H1 (cell line): ENCODE measurements at regions not wholly inside any gene's neighbourhood (a gene's known extent, or its start where the extent isn't known, plus 50 kb on each side); places are given as distances from the start of the nearest gene placed in this dataset.

ENCODE experiments used
- CTCF ChIA-PET: fragments of 300-600 bp; sonication (Branson Sonifier 250); formaldehyde crosslinking; loops from one replicate; lab custom pipeline; 2021; ENCODE audit not compliant: partially characterized antibody; lab: Charles Lee
- POLR2A ChIA-PET: fragments of 300-600 bp; sonication (Branson Sonifier 250); formaldehyde crosslinking; loops from one replicate; lab custom pipeline; 2021; ENCODE audit warnings: inconsistent platforms; ENCODE audit not compliant: partially characterized antibody; lab: Charles Lee
- DNase-seq, 2 experiments: peaks; one replicate each; pipeline versions ENCODE4 v3.0.0 to v3.0.0-alpha.2; 2010 to 2022; ENCODE audit warnings: low spot score in 2 of 2, low read depth in 1 of 2, mixed read lengths in 1 of 2
- FAIRE-seq: peaks from 2 replicates; lab custom pipeline; 2011; peaks lifted over from hg19 to GRCh38; lab: Jason Lieb, UNC
- H2AFZ ChIP-seq: 2 replicates; pipeline ENCODE4 v1.8.1; 2012; ENCODE audit warnings: low read length, inconsistent platforms
- H2AK5ac ChIP-seq: 2 replicates; pipeline ENCODE4 v1.6.1; 2013; ENCODE audit warnings: low read depth, low read length
- H2BK120ac ChIP-seq: replicated peaks from 2 replicates; pipeline ENCODE3; 2013; ENCODE audit warnings: low read depth, low read length, inconsistent platforms
- H2BK12ac ChIP-seq: 2 replicates; pipeline ENCODE4 v1.6.1; 2013; ENCODE audit warnings: low read depth, low read length
- H2BK15ac ChIP-seq: 2 replicates; pipeline ENCODE4 v1.6.1; 2013; ENCODE audit warnings: low read length
- H2BK20ac ChIP-seq: 2 replicates; pipeline ENCODE4 v1.6.1; 2013; ENCODE audit warnings: low read length
- H2BK5ac ChIP-seq: 2 replicates; pipeline ENCODE4 v1.6.1; 2013; ENCODE audit warnings: low read depth, low read length
- H3K14ac ChIP-seq: 2 replicates; pipeline ENCODE4 v1.6.1; 2013; ENCODE audit warnings: inconsistent platforms; ENCODE audit not compliant: insufficient read length
- H3K18ac ChIP-seq: 2 replicates; pipeline ENCODE4 v1.6.1; 2013; ENCODE audit warnings: low read length; ENCODE audit errors: extremely low read depth
- H3K23ac ChIP-seq: 2 replicates; pipeline ENCODE4 v1.6.1; 2013; ENCODE audit warnings: inconsistent platforms; ENCODE audit not compliant: insufficient read length
- H3K23me2 ChIP-seq: 2 replicates; pipeline ENCODE4 v1.6.1; 2013; ENCODE audit warnings: low read depth, low read length
- H3K27ac ChIP-seq: 2 replicates; pipeline ENCODE4 v1.6.1; 2011; ENCODE audit warnings: low read depth, low read length, inconsistent platforms
- H3K27me3 ChIP-seq, 4 experiments: replicated peaks in 1 of 4; 1 replicate in 1 of 4; 2 replicates in 3 of 4; pipeline versions ENCODE4 v1.6.1 to v1.8.1; 2011 to 2013; ENCODE audit warnings: low read length in 3 of 4, mild to moderate bottlenecking in 3 of 4, inconsistent platforms in 2 of 4, mixed read lengths in 2 of 4, moderate library complexity in 1 of 4; ENCODE audit not compliant: control insufficient read depth in 3 of 4, insufficient read depth in 3 of 4; ENCODE audit errors: extremely low read depth in 1 of 4
- H3K36me3 ChIP-seq, 4 experiments: 2 replicates each; pipeline versions ENCODE4 v1.6.1 to v1.8.1; 2011 to 2013; ENCODE audit warnings: mild to moderate bottlenecking in 4 of 4, low read length in 3 of 4, moderate library complexity in 2 of 4, control low read depth in 1 of 4, inconsistent platforms in 1 of 4; ENCODE audit not compliant: insufficient read depth in 4 of 4, control insufficient read depth in 2 of 4
- H3K4ac ChIP-seq: replicated peaks from 2 replicates; pipeline ENCODE3; 2013; ENCODE audit warnings: low read length, low read depth, mixed read lengths, inconsistent platforms; ENCODE audit not compliant: insufficient read length
- H3K4me1 ChIP-seq, 4 experiments: replicated peaks in 1 of 4; 1 replicate in 1 of 4; 2 replicates in 3 of 4; pipeline versions ENCODE4 v1.6.1 to v1.8.1; 2011 to 2013; ENCODE audit warnings: low read length in 3 of 4, inconsistent platforms in 2 of 4, mixed read lengths in 1 of 4; ENCODE audit not compliant: insufficient read depth in 4 of 4, control insufficient read depth in 3 of 4
- H3K4me2 ChIP-seq, 2 experiments: 2 replicates each; pipeline versions ENCODE4 v1.6.1 to v1.8.1; 2011 to 2013; ENCODE audit warnings: low read depth in 2 of 2, low read length in 2 of 2, control low read depth in 1 of 2, inconsistent platforms in 1 of 2, mild to moderate bottlenecking in 1 of 2; ENCODE audit not compliant: insufficient read depth in 1 of 2
- H3K4me3 ChIP-seq, 4 experiments: fragments of 200-600, 300-600 bp in 1 of 4; sonication (generic), shearing (Covaris generic), sonication (Bioruptor Twin) in 1 of 4; 2 replicates each; pipeline versions ENCODE4 v1.5.1 to v1.8.1; 2011 to 2016; ENCODE audit warnings: low read length in 4 of 4, low read depth in 3 of 4, control low read depth in 2 of 4, inconsistent platforms in 2 of 4, mild to moderate bottlenecking in 2 of 4, mixed read lengths in 1 of 4, moderate library complexity in 1 of 4; ENCODE audit not compliant: insufficient read depth in 2 of 4; ENCODE audit errors: extremely low read depth in 1 of 4
- H3K56ac ChIP-seq: replicated peaks from 2 replicates; pipeline ENCODE3; 2013; ENCODE audit warnings: low read depth, mild to moderate bottlenecking, mixed read lengths, low read length, inconsistent platforms; ENCODE audit not compliant: insufficient read length
- H3K79me1 ChIP-seq: 2 replicates; pipeline ENCODE4 v1.6.1; 2013; ENCODE audit warnings: low read depth, low read length, control low read depth
- H3K79me2 ChIP-seq, 2 experiments: 2 replicates each; pipeline versions ENCODE4 v1.6.1 to v1.8.1; 2012 to 2013; ENCODE audit warnings: low read length in 2 of 2, mild to moderate bottlenecking in 2 of 2, inconsistent platforms in 1 of 2; ENCODE audit not compliant: insufficient read depth in 2 of 2, control insufficient read depth in 1 of 2
- H3K9ac ChIP-seq, 4 experiments: replicated peaks in 1 of 4; 1 replicate in 1 of 4; 2 replicates in 3 of 4; pipeline versions ENCODE4 v1.6.1 to v1.8.1; 2011 to 2013; ENCODE audit warnings: low read depth in 3 of 4, low read length in 3 of 4, control low read depth in 2 of 4, mild to moderate bottlenecking in 2 of 4, moderate library complexity in 2 of 4, inconsistent platforms in 1 of 4; ENCODE audit errors: extremely low read depth in 1 of 4
- H3K9me3 ChIP-seq, 2 experiments: 2 replicates each; pipeline versions ENCODE4 v1.6.1 to v1.8.1; 2012 to 2013; ENCODE audit warnings: mild to moderate bottlenecking in 2 of 2, moderate library complexity in 2 of 2, control low read depth in 1 of 2, inconsistent platforms in 1 of 2, low read depth in 1 of 2, low read length in 1 of 2, mixed read lengths in 1 of 2; ENCODE audit not compliant: insufficient read depth in 2 of 2
- H4K20me1 ChIP-seq, 2 experiments: replicated peaks in 1 of 2; 2 replicates each; pipeline versions ENCODE3 to v1.8.1; 2011 to 2013; ENCODE audit warnings: inconsistent platforms in 2 of 2, low read length in 2 of 2, mild to moderate bottlenecking in 1 of 2; ENCODE audit not compliant: insufficient read depth in 2 of 2, control insufficient read depth in 1 of 2
- H4K5ac ChIP-seq: 2 replicates; pipeline ENCODE4 v1.6.1; 2013; ENCODE audit warnings: low read length, low read depth, mixed read lengths, inconsistent platforms; ENCODE audit not compliant: insufficient read length
- H4K8ac ChIP-seq: 2 replicates; pipeline ENCODE4 v1.8.0; 2013; ENCODE audit warnings: mild to moderate bottlenecking, moderate library complexity, low read length, inconsistent platforms; ENCODE audit not compliant: insufficient read depth; ENCODE audit errors: extremely low read depth
- H4K91ac ChIP-seq: replicated peaks from 2 replicates; pipeline ENCODE3; 2013; ENCODE audit warnings: low read length, mixed read lengths, inconsistent platforms; ENCODE audit not compliant: insufficient read length
- CHD2 ChIP-seq: IDR thresholded peaks from 2 replicates; pipeline ENCODE4 v1.6.1; 2012; ENCODE audit warnings: low read length, improper control_type of control experiment
- EGR1 ChIP-seq: IDR thresholded peaks from 2 replicates; pipeline ENCODE4 v1.6.1; 2011; ENCODE audit warnings: low read depth, low read length, borderline replicate concordance
- HDAC2 ChIP-seq, 2 experiments: fragments of 300-600 bp in 1 of 2; sonication (generic) in 1 of 2; IDR thresholded peaks; 2 replicates each; pipeline ENCODE4 v1.6.1; 2011 to 2012; ENCODE audit warnings: low read depth in 2 of 2, low read length in 2 of 2, mild to moderate bottlenecking in 2 of 2, moderate library complexity in 2 of 2, borderline replicate concordance in 1 of 2, inconsistent platforms in 1 of 2
- HDAC6 ChIP-seq: IDR thresholded peaks from one replicate; pipeline ENCODE4 v1.7.1; 2012; ENCODE audit warnings: low read depth, mild to moderate bottlenecking, inconsistent platforms, low read length, moderate library complexity
- JUND ChIP-seq: IDR thresholded peaks from 2 replicates; pipeline ENCODE4 v1.6.1; 2011; ENCODE audit warnings: mild to moderate bottlenecking, improper control_type of control experiment, low read length
- KDM4A ChIP-seq: IDR thresholded peaks from one replicate; pipeline ENCODE4 v1.7.1; 2012; ENCODE audit warnings: low read depth, mild to moderate bottlenecking, moderate library complexity, low read length, inconsistent platforms; ENCODE audit not compliant: severe bottlenecking
- RNF2 ChIP-seq: fragments of 200-900, 300-1000 bp; sonication (generic); IDR thresholded peaks from 2 replicates; pipeline ENCODE4 v1.7.1; 2016; ENCODE audit warnings: borderline replicate concordance, low read depth, mild to moderate bottlenecking, antibody characterized with exemption, low read length; ENCODE audit not compliant: poor library complexity, severe bottlenecking; ENCODE audit errors: missing control alignments
- SIRT6 ChIP-seq: IDR thresholded peaks from one replicate; pipeline ENCODE4 v1.7.1; 2012; ENCODE audit warnings: low read length, inconsistent platforms
- SP2 ChIP-seq: IDR thresholded peaks from 2 replicates; pipeline ENCODE4 v1.6.1; 2012; ENCODE audit warnings: mild to moderate bottlenecking, low read length, inconsistent platforms
- SP4 ChIP-seq: IDR thresholded peaks from 2 replicates; pipeline ENCODE4 v1.6.1; 2012; ENCODE audit warnings: low read length, inconsistent platforms
- SRF ChIP-seq: IDR thresholded peaks from 2 replicates; pipeline ENCODE4 v1.6.1; 2011; ENCODE audit warnings: mild to moderate bottlenecking, low read depth, low read length, moderate library complexity
- TEAD4 ChIP-seq: IDR thresholded peaks from 2 replicates; pipeline ENCODE4 v1.6.1; 2012; ENCODE audit warnings: low read depth, low read length, inconsistent platforms, mixed read lengths
- WGBS, 2 experiments: shearing (Covaris generic) in 1 of 2; methylation state at CpG; one replicate each; pipeline versions ENCODE4 v1.1.6 to v1.1.7; 2013 to 2015; ENCODE audit warnings: low lambda C conversion rate in 2 of 2, mixed read lengths in 2 of 2, inconsistent platforms in 1 of 2, low coverage in 1 of 2, missing lambda C conversion rate in 1 of 2; ENCODE audit not compliant: insufficient replicate concordance in 2 of 2, insufficient coverage in 1 of 2, insufficient read length in 1 of 2; ENCODE audit errors: extremely low coverage in 1 of 2, missing lambda C conversion rate in 1 of 2; 5-methylcytosine and 5-hydroxymethylcytosine counted together
- TF ChIP-seq, protein P1 (sequence below): IDR thresholded peaks from 2 replicates; pipeline ENCODE4 v1.6.1; 2011; ENCODE audit warnings: low read length, improper control_type of control experiment

GRCh38 chr2:198321522-198322088 lies 517.2 kb downstream of the PLCL1 start:
- Histone ChIP-seq H3K27me3 (no peaks in the 10 kb centered on the region), H3K4me3 (no peak overlapping the region), H2BK12ac (no peak overlapping the region), H3K4ac (no peak overlapping the region), H2AK5ac (no peak overlapping the region), H2BK15ac (no peak overlapping the region), H3K9ac (no peak overlapping the region), H3K4me2 (no peak overlapping the region), H3K18ac (no peak overlapping the region), H3K36me3 (no peaks in the 10 kb centered on the region), H3K27ac (no peak overlapping the region), H3K56ac (no peak overlapping the region), H2AFZ (no peak overlapping the region), H2BK20ac (no peak overlapping the region), H3K79me2 (no peaks in the 10 kb centered on the region), H4K20me1 (no peaks in the 10 kb centered on the region), H3K79me1 (no peaks in the 10 kb centered on the region), H2BK120ac (no peak overlapping the region), H3K14ac (no peak overlapping the region), H4K5ac (no peak overlapping the region), H3K23ac (no peak overlapping the region), H3K4me1 (peaks cover 0 to 3% (median 0%) of the 10 kb centered on the region in 4 experiments; a peak in 2 of 7 replicates), H4K8ac (no peak overlapping the region), H4K91ac (no peak overlapping the region), H3K23me2 (no peaks in the 10 kb centered on the region), H2BK5ac (no peak overlapping the region), H3K9me3 (no peaks in the 10 kb centered on the region)
- DNase-seq (no peak), FAIRE-seq (no peak)
- POLR2A ChIA-PET: no interaction called here
- 79% methylated on average over 4 of the region's 4 CpGs; no CpG with 5 or more reads in 1 of the 2 experiments for WGBS, 2 experiments
- CTCF ChIA-PET: interaction anchor here (0.6 to 2.4 kb wide), 13 partner anchors 9 to 1419 kb away, joined by 3 to 13 read pairs (median 4); no protein-coding TSS in a partner anchor
- TF ChIP-seq HDAC2 (IDR thresholded peaks at IDR 0.05; ENCODE audit: borderline replicate concordance in 1 of 2, low read depth in 2 of 2, low read length in 2 of 2) (no peak), RNF2 (no peak), TEAD4 (no peak), KDM4A (no peak), SP2 (no peak), CHD2 (no peak), SP4 (no peak), EGR1 (no peak), SIRT6 (no peak), JUND (no peak), HDAC6 (no peak), SRF (no peak)
- TF ChIP-seq, protein P1, sequence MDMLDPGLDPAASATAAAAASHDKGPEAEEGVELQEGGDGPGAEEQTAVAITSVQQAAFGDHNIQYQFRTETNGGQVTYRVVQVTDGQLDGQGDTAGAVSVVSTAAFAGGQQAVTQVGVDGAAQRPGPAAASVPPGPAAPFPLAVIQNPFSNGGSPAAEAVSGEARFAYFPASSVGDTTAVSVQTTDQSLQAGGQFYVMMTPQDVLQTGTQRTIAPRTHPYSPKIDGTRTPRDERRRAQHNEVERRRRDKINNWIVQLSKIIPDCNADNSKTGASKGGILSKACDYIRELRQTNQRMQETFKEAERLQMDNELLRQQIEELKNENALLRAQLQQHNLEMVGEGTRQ: no peak
